GM23338 (cell line): ENCODE measurements at regions not wholly inside any gene's neighbourhood (a gene's known extent, or its start where the extent isn't known, plus 50 kb on each side); places are given as distances from the start of the nearest gene placed in this dataset.

Source experiments
- ATAC-seq: fragments of 200-7000 bp; cut with Tn5 transposase; 3 replicates; pipeline ENCODE4 v1.9.1; 2020
- DNase-seq: peaks from one replicate; pipeline ENCODE4 v3.0.0-alpha.2; 2015; ENCODE audit warnings: low spot score
- H2AFZ ChIP-seq: fragments of 200-600 bp; sonication (generic); 2 replicates; pipeline ENCODE4 v1.8.0; 2016; ENCODE audit warnings: antibody characterized with exemption, mild to moderate bottlenecking, moderate library complexity
- H3F3A ChIP-seq: fragments of 200-600 bp; sonication (generic); replicated peaks from 2 replicates; pipeline ENCODE4 v1.8.0; 2017; ENCODE audit warnings: antibody characterized with exemption, mixed run types, low read depth
- H3K27ac ChIP-seq: fragments of 200-600 bp; sonication (generic); 2 replicates; pipeline ENCODE4 v1.6.1; 2016; ENCODE audit warnings: low read depth
- H3K27me3 ChIP-seq: fragments of 200-600 bp; sonication (generic); 2 replicates; pipeline ENCODE4 v1.8.0; 2016; ENCODE audit warnings: mild to moderate bottlenecking, mixed run types, moderate library complexity; ENCODE audit not compliant: insufficient read depth
- H3K36me3 ChIP-seq: fragments of 200-600 bp; sonication (generic); 2 replicates; pipeline ENCODE4 v1.8.0; 2016; ENCODE audit warnings: mild to moderate bottlenecking; ENCODE audit not compliant: insufficient read depth
- H3K4me1 ChIP-seq: fragments of 200-600 bp; sonication (generic); 2 replicates; pipeline ENCODE4 v1.8.0; 2016; ENCODE audit warnings: mild to moderate bottlenecking, moderate library complexity; ENCODE audit not compliant: insufficient read depth
- H3K4me2 ChIP-seq: fragments of 200-600 bp; sonication (generic); 2 replicates; pipeline ENCODE4 v1.7.1; 2017; ENCODE audit warnings: mixed run types
- H3K4me3 ChIP-seq: fragments of 200-600 bp; sonication (generic); 2 replicates; pipeline ENCODE4 v1.6.1; 2016; ENCODE audit warnings: mixed run types
- H3K79me2 ChIP-seq: fragments of 200-600 bp; sonication (generic); replicated peaks from 2 replicates; pipeline ENCODE4 v1.8.0; 2017; ENCODE audit warnings: mild to moderate bottlenecking; ENCODE audit not compliant: insufficient read depth
- H3K9me2 ChIP-seq: fragments of 200-600 bp; sonication (generic); 2 replicates; pipeline ENCODE4 v1.8.0; 2017; ENCODE audit not compliant: insufficient read depth
- H4K20me1 ChIP-seq: fragments of 200-600 bp; sonication (generic); replicated peaks from 2 replicates; pipeline ENCODE4 v1.8.0; 2017; ENCODE audit warnings: mild to moderate bottlenecking; ENCODE audit not compliant: insufficient read depth
- H3K27ac Mint-ChIP-seq: 2 replicates; pipeline ENCODE4 v1.8.0; 2020; ENCODE audit warnings: inconsistent platforms, mild to moderate bottlenecking, moderate library complexity, mixed read lengths
- H3K27me3 Mint-ChIP-seq: 3 replicates; pipeline ENCODE4 v1.8.0; 2022; ENCODE audit warnings: low read depth, mild to moderate bottlenecking, moderate library complexity, mixed read lengths, inconsistent platforms; ENCODE audit not compliant: insufficient read depth, poor library complexity
- H3K36me3 Mint-ChIP-seq: 3 replicates; pipeline ENCODE4 v1.8.0; 2021; ENCODE audit warnings: low read depth, mild to moderate bottlenecking, inconsistent platforms, moderate library complexity, mixed read lengths
- H3K4me1 Mint-ChIP-seq: 3 replicates; pipeline ENCODE4 v1.8.0; 2020; ENCODE audit warnings: mild to moderate bottlenecking, inconsistent platforms, mixed read lengths
- H3K4me3 Mint-ChIP-seq: 3 replicates; pipeline ENCODE4 v1.8.0; 2021; ENCODE audit warnings: moderate library complexity, mild to moderate bottlenecking, inconsistent platforms, mixed read lengths
- H3K9me3 Mint-ChIP-seq: 3 replicates; pipeline ENCODE4 v1.8.0; 2020; ENCODE audit warnings: moderate library complexity, mild to moderate bottlenecking, inconsistent platforms, mixed read lengths
- CREB1 ChIP-seq: fragments of 250-450 bp; sonication (Bioruptor Pico); IDR thresholded peaks from 2 replicates; pipeline ENCODE4 v1.5.0; 2020; ENCODE audit warnings: low read depth, mild to moderate bottlenecking, moderate library complexity
- CTCF ChIP-seq, 2 experiments: fragments of 200-600 bp in 1 of 2; sonication (generic) in 1 of 2; conservative IDR thresholded peaks; 2 replicates each; pipeline versions ENCODE4 v1.5.1 to v1.6.1; 2016 to 2017; ENCODE audit warnings: antibody characterized with exemption in 2 of 2, low read depth in 2 of 2, mild to moderate bottlenecking in 2 of 2, moderate library complexity in 1 of 2
- EZH2 ChIP-seq: fragments of 200-600 bp; sonication (generic); IDR thresholded peaks from one replicate; pipeline ENCODE4 v1.8.0; 2017; ENCODE audit warnings: antibody characterized with exemption, mild to moderate bottlenecking, low read depth; ENCODE audit not compliant: unreplicated experiment
- EZH2phosphoT487 ChIP-seq: fragments of 200-600 bp; sonication (generic); IDR thresholded peaks from one replicate; pipeline ENCODE4 v1.8.1; 2018; ENCODE audit warnings: antibody characterized with exemption; ENCODE audit not compliant: unreplicated experiment
- JUNB ChIP-seq: IDR thresholded peaks from one replicate; pipeline ENCODE4 v1.6.1; 2016; ENCODE audit warnings: antibody characterized with exemption; ENCODE audit not compliant: unreplicated experiment
- NANOG ChIP-seq: IDR thresholded peaks from 2 replicates; pipeline ENCODE4 v1.6.1; 2016; ENCODE audit warnings: antibody characterized with exemption, borderline replicate concordance
- POLR2AphosphoS5 ChIP-seq: IDR thresholded peaks from 2 replicates; pipeline ENCODE4 v1.6.1; 2016; ENCODE audit warnings: antibody characterized with exemption, low read depth
- STAT1 ChIP-seq: IDR thresholded peaks from one replicate; pipeline ENCODE4 v1.6.1; 2016; ENCODE audit warnings: antibody characterized with exemption; ENCODE audit not compliant: unreplicated experiment
- ZNF114 ChIP-seq: fragments of 250-450 bp; sonication (Bioruptor Pico); IDR thresholded peaks from 2 replicates; pipeline ENCODE4 v1.5.0; 2020; ENCODE audit warnings: mild to moderate bottlenecking, moderate library complexity
- ZNF331 ChIP-seq: fragments of 250-450 bp; sonication (Bioruptor Pico); IDR thresholded peaks from 2 replicates; pipeline ENCODE4 v1.5.0; 2020; ENCODE audit warnings: low read depth, mild to moderate bottlenecking, moderate library complexity
- TF ChIP-seq, protein P1 (sequence below): IDR thresholded peaks from one replicate; pipeline ENCODE4 v1.6.1; 2018; ENCODE audit warnings: antibody characterized with exemption; ENCODE audit not compliant: unreplicated experiment
- TF ChIP-seq, protein P2 (sequence below): fragments of 250-450 bp; sonication (Bioruptor Pico); IDR thresholded peaks from 2 replicates; pipeline ENCODE4 v1.5.0; 2020; ENCODE audit warnings: mild to moderate bottlenecking, moderate library complexity
- TF ChIP-seq, protein P3 (sequence below): IDR thresholded peaks from 2 replicates; pipeline ENCODE4 v1.6.1; 2016; ENCODE audit warnings: antibody characterized with exemption

- no peak overlapping the region for H3K27ac ChIP-seq
- Mint-ChIP-seq H3K36me3 (no peaks in the 10 kb centered on the region), H3K9me3 (no peaks in the 10 kb centered on the region), H3K4me3 (no peak overlapping the region), H3K27ac (no peak overlapping the region), H3K4me1 (no peaks in the 10 kb centered on the region), H3K27me3 (no peaks in the 10 kb centered on the region)
- TF ChIP-seq ZNF331 (CRISPR knock-in tag) (no peak), NANOG (no peak), JUNB (no peak), EZH2 (no peak), EZH2phosphoT487 (no peak), CREB1 (CRISPR knock-in tag) (no peak), POLR2AphosphoS5 (no peak), STAT1 (no peak), ZNF114 (CRISPR knock-in tag) (no peak), CTCF (conservative IDR thresholded peaks at IDR 0.05; ENCODE audit: low read depth in 2 of 2) (no peak)
- TF ChIP-seq, protein P1, sequence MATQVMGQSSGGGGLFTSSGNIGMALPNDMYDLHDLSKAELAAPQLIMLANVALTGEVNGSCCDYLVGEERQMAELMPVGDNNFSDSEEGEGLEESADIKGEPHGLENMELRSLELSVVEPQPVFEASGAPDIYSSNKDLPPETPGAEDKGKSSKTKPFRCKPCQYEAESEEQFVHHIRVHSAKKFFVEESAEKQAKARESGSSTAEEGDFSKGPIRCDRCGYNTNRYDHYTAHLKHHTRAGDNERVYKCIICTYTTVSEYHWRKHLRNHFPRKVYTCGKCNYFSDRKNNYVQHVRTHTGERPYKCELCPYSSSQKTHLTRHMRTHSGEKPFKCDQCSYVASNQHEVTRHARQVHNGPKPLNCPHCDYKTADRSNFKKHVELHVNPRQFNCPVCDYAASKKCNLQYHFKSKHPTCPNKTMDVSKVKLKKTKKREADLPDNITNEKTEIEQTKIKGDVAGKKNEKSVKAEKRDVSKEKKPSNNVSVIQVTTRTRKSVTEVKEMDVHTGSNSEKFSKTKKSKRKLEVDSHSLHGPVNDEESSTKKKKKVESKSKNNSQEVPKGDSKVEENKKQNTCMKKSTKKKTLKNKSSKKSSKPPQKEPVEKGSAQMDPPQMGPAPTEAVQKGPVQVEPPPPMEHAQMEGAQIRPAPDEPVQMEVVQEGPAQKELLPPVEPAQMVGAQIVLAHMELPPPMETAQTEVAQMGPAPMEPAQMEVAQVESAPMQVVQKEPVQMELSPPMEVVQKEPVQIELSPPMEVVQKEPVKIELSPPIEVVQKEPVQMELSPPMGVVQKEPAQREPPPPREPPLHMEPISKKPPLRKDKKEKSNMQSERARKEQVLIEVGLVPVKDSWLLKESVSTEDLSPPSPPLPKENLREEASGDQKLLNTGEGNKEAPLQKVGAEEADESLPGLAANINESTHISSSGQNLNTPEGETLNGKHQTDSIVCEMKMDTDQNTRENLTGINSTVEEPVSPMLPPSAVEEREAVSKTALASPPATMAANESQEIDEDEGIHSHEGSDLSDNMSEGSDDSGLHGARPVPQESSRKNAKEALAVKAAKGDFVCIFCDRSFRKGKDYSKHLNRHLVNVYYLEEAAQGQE = no peak
- TF ChIP-seq, protein P2, sequence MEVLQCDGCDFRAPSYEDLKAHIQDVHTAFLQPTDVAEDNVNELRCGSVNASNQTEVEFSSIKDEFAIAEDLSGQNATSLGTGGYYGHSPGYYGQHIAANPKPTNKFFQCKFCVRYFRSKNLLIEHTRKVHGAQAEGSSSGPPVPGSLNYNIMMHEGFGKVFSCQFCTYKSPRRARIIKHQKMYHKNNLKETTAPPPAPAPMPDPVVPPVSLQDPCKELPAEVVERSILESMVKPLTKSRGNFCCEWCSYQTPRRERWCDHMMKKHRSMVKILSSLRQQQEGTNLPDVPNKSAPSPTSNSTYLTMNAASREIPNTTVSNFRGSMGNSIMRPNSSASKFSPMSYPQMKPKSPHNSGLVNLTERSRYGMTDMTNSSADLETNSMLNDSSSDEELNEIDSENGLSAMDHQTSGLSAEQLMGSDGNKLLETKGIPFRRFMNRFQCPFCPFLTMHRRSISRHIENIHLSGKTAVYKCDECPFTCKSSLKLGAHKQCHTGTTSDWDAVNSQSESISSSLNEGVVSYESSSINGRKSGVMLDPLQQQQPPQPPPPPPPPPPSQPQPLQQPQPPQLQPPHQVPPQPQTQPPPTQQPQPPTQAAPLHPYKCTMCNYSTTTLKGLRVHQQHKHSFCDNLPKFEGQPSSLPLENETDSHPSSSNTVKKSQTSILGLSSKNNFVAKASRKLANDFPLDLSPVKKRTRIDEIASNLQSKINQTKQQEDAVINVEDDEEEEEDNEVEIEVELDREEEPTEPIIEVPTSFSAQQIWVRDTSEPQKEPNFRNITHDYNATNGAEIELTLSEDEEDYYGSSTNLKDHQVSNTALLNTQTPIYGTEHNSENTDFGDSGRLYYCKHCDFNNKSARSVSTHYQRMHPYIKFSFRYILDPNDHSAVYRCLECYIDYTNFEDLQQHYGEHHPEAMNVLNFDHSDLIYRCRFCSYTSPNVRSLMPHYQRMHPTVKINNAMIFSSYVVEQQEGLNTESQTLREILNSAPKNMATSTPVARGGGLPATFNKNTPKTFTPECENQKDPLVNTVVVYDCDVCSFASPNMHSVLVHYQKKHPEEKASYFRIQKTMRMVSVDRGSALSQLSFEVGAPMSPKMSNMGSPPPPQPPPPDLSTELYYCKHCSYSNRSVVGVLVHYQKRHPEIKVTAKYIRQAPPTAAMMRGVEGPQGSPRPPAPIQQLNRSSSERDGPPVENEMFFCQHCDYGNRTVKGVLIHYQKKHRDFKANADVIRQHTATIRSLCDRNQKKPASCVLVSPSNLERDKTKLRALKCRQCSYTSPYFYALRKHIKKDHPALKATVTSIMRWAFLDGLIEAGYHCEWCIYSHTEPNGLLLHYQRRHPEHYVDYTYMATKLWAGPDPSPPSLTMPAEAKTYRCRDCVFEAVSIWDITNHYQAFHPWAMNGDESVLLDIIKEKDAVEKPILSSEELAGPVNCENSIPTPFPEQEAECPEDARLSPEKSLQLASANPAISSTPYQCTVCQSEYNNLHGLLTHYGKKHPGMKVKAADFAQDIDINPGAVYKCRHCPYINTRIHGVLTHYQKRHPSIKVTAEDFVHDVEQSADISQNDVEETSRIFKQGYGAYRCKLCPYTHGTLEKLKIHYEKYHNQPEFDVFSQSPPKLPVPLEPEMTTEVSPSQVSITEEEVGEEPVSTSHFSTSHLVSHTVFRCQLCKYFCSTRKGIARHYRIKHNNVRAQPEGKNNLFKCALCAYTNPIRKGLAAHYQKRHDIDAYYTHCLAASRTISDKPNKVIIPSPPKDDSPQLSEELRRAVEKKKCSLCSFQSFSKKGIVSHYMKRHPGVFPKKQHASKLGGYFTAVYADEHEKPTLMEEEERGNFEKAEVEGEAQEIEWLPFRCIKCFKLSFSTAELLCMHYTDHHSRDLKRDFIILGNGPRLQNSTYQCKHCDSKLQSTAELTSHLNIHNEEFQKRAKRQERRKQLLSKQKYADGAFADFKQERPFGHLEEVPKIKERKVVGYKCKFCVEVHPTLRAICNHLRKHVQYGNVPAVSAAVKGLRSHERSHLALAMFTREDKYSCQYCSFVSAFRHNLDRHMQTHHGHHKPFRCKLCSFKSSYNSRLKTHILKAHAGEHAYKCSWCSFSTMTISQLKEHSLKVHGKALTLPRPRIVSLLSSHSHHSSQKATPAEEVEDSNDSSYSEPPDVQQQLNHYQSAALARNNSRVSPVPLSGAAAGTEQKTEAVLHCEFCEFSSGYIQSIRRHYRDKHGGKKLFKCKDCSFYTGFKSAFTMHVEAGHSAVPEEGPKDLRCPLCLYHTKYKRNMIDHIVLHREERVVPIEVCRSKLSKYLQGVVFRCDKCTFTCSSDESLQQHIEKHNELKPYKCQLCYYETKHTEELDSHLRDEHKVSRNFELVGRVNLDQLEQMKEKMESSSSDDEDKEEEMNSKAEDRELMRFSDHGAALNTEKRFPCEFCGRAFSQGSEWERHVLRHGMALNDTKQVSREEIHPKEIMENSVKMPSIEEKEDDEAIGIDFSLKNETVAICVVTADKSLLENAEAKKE (CRISPR knock-in tag) = no peak
- TF ChIP-seq, protein P3, sequence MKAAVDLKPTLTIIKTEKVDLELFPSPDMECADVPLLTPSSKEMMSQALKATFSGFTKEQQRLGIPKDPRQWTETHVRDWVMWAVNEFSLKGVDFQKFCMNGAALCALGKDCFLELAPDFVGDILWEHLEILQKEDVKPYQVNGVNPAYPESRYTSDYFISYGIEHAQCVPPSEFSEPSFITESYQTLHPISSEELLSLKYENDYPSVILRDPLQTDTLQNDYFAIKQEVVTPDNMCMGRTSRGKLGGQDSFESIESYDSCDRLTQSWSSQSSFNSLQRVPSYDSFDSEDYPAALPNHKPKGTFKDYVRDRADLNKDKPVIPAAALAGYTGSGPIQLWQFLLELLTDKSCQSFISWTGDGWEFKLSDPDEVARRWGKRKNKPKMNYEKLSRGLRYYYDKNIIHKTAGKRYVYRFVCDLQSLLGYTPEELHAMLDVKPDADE = no peak
- H3K4me2 ChIP-seq = no peak overlapping the region
- no peaks in the 10 kb centered on the region for H3K36me3 ChIP-seq
- no peaks in the 10 kb centered on the region for H4K20me1 ChIP-seq
- no peaks in the 10 kb centered on the region for H3K79me2 ChIP-seq
- no peaks in the 10 kb centered on the region for H3K4me1 ChIP-seq
- peaks cover 9% of the 10 kb centered on the region; the same call in 1 of the 2 replicates for H3K9me2 ChIP-seq
- no peak for DNase-seq
- H3F3A ChIP-seq = no peaks in the 10 kb centered on the region
- ATAC-seq = no peak
- H2AFZ ChIP-seq = no peak overlapping the region
- no peaks in the 10 kb centered on the region for H3K27me3 ChIP-seq
- no peak overlapping the region for H3K4me3 ChIP-seq
These were observed 258.3 kb downstream of the KLF5 start for GRCh38 chr13:73317140-73317539.
